Germinal center (tissue), 1 donor: ENCODE measurements at regions not wholly inside any gene's neighbourhood (a gene's known extent, or its start where the extent isn't known, plus 50 kb on each side); places are given as distances from the start of the nearest gene placed in this dataset.
"Not testable (repeated sequence)": the region's sequence is repeated elsewhere in the genome, so short reads cannot be mapped to it uniquely, and the experiment has no call there.

Source experiments
- DNase-seq: peaks from one replicate; pipeline ENCODE4 v3.0.0; 2012; ENCODE audit warnings: mixed read lengths, low spot score

GRCh38 chr5:125691738-125692530, 731.3 kb upstream of the GRAMD2B start:
- not testable (repeated sequence) for DNase-seq

DNA sequence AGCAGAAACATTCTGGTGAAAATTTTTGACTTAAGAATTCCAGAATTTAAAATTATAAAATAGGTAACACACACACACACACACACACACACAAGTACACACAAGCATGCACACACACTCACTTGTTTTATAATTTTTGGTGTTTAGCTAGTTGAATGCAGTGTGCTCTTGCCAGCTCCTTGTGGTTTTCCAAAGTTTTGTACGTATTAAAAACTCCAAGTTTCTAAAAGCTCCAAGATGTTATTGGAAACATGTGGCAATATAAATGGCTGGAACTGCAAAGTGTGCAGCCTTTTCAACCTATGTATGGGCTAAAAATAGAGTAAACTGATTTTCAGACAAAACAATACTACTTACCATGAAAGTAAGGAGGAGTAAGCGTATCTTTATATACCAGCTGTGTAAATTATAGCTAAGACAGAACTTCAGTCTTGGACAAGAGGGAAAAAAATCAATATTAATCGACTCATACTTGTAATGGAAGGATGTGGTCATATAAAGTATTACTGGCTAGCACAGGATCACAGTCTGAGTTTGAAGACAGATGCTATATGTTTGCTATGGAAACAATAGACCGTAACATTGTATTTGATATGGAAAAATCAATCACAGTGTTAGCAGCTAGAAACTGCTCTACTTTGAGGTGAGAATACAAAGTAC, 727.1 kb upstream of the GRAMD2B start:
- no peak for DNase-seq

GRCh38 chr5:125696762-125697161, 726.4 kb upstream of the GRAMD2B start:
- no peak for DNase-seq

DNA sequence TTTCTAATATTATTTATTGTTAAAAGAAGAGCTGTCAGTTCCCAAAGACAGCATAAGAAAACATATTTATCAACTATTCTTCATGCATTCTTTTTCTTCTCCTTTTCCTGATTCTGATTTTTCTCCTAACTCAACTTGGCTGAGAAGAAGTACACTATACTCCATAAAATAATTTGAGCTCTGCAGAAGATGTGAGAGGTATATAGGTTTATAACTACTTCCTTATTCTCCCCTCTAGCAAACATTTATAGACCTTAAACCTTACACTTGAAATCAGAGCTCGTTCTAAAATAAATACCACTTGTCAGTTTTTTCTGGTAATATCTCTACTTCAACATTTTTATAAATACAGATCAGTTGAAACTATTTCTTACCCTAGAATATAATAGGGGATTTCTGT, 724.8 kb upstream of the GRAMD2B start:
- no peak for DNase-seq

DNA sequence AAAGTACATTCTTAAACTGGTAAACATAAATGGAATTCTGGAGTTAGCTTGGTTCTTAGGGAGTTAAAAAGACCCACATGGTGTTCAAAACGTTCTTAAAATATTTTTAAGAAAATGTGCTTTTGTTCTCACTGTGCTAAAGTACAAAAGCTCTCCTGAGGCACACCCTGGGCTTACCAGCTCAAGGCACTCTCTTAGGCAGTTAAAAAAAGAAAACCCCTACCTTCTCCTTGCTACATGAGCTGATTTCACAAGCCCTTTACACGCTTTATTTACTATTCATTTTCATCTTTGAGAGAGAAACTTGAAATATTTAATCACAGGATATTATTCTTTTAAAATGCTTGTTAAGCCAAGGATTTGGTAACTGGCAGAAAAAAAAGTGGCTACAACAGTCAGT, 723.3 kb upstream of the GRAMD2B start:
- no peak for DNase-seq

DNA sequence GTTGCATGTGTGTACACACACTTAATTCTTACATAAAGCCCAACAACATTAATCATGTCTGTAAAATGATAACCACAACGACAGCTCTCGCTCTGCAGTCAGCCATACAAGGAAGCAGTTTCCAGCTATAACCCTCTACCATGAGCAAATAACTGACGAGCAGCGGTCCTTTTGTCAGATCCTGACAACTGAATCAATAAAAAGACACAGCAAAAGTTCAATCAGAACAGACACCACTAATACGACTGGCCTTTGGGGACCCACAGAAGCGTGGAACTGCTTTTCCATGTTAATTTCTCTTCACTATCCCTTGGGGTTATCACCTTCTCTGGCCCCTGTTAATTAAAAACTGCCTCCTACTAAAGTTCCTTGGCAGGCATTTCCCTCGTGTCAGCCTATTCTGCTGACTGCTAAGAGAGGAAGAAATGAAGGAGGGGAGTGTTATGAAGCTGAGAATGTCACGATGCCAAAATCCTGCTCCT, 722.8 kb upstream of the GRAMD2B start:
- no peak for DNase-seq

DNA sequence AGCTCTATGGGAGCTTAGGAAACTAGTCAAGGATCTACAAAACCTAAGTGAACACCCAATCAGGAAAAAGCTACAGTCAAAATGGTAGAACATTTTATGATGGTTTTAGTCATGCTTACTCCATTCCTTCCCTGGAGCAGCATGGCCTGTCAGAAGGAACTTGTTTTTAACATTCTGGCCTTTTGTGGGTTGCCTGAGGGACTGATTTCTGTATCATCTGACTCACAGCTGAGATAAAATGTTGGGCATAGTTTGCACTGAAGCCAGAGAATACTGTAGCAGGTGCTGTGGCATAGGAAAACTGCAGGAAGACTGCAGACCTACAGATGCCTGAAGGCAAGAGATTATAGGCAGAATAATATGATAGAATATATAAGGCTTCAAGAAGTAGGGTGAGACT, 719.6 kb upstream of the GRAMD2B start:
- no peak for DNase-seq

- no peak for DNase-seq
Observed at GRCh38 chr5:125704888-125705287, 718.3 kb upstream of the GRAMD2B start.

- DNase-seq: no peak
Observed at GRCh38 chr5:125708583-125708982, 714.6 kb upstream of the GRAMD2B start.

- DNase-seq: no peak
Observed at GRCh38 chr5:125710745-125711144, 712.5 kb upstream of the GRAMD2B start.

- no peak for DNase-seq
Observed at GRCh38 chr5:125712397-125712796, 710.8 kb upstream of the GRAMD2B start.

GRCh38 chr5:125713109-125713805, 710.0 kb upstream of the GRAMD2B start:
- DNase-seq: no peak

DNA sequence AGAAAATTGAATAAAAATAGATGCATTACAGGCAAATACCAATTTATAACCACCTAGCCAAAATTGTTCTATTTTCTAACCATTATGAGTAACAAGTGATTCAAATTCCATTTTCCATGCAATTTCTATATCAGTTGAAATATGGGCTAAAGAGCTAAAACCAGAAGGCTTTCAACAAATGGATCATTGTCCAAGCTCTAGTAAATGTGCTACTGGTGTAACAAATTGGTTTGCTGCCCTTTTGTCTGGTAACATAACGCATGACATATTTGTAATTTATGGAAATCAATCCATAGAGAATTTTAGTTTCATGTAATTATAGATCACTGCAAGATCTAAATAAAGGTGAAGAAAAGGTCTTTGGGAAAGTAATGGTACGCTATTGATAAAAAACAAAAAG, 708.0 kb upstream of the GRAMD2B start:
- DNase-seq: no peak

DNA sequence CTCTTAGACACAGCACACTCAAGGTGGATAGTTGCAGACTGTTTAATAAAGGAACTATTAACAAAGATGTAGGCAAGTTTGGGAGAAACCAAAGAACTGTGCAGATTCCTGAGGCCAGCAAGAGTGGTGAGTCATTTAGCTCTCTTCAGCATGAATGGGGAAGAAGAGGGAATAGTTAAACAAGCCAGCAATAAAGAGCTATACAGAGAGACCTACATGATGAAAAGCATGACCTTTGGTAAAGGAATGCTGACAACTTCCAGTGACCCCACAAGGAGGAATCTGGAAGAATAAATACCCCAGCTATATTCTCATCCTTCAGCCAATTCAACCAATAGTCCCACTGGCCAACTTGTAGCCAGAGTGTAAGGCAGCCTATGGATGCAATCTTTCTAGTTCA, 706.0 kb upstream of the GRAMD2B start:
- DNase-seq: no peak

DNA sequence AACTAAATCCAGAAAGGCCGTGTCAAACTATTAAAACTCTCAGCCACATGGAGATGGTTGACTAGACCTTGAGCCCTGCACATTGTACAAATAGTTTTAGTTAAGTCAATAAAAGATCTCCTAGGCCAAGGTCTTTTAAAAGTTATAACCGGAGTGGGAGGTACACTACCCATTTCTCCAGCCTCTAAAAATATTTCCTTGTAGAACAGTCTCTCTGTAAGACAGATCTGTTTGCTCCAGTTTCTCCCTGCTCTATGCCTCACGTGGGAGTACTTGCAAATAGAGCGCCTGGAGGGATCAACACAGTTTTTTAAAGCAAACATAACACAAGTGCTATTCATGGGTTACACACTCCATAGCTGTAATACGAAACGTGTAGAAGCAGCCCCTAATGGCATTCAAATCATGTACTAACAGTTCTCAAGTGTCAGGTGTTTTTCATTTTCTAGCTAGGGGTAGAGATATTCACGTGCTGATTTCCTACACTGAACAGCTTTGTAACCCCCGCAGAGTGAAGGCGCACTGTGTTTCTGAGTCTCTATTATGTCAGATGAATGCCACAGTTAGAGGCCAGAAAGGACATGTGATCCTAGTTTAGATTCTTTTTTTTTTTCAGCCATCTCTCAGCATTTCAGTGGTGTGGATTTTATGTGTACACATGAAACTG, 703.4 kb upstream of the GRAMD2B start:
- no peak for DNase-seq

- no peak for DNase-seq
Observed at GRCh38 chr5:125720348-125720685, 702.9 kb upstream of the GRAMD2B start.

GRCh38 chr5:125720721-125721120, 702.5 kb upstream of the GRAMD2B start:
- no peak for DNase-seq

DNA sequence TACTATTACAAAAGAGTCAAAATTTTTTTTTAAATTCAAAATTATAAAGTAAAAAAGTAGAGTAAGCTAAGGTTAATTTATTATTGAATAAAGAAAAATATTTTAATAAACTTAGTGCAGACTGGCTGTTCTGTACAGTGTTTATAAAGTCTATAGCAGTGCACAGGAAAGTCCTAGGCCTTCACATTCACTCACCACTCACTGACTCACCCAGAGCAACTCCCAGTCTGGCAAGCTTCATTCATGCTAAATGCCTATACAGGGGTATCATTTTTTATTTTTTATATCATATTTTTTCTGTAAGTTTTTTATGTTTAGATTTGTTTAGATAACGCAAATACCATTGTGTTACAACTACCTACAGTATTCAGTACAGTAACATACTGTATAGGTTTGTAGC, 700.7 kb upstream of the GRAMD2B start:
- DNase-seq: no peak

DNA sequence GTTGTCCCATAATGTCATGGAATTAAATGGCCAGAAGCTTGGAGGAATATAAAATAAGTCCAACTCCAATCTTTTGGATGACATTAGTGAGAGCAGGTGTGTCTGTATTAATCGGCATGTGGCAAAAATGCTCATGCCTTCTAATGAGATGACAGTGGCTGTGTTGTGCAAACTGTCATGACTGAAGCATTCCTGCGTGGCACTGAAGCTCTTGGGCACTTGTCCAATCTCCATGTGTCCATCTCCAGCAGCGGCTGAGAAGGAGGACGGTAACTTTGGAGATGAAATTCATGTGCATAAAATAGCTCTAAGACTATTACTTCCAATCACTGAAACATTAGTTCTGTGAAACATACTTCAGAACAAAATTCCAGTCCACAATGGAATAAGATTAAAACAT, 697.5 kb upstream of the GRAMD2B start:
- no peak for DNase-seq

DNA sequence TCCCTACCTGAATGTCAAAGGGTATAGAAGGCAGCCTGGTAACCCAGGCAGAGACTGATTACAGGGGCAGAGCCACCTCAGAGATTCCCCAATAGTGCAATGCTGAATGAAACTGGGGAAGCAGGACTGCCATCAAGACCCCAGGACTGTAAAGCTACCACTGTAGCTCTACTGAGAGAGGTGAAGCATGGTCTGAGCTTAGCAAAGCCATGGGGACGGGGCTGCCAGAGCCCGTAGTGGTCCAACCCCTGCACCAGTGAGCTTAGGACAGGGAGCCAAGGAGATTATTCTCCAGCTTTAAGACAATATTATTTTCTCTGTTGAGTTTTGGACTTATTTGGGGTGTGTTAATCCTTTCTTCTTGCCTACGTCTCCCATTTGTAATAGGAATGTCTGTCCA, 679.3 kb upstream of the GRAMD2B start:
- no peak for DNase-seq

GRCh38 chr5:125746917-125747316, 676.3 kb upstream of the GRAMD2B start:
- no peak for DNase-seq

DNA sequence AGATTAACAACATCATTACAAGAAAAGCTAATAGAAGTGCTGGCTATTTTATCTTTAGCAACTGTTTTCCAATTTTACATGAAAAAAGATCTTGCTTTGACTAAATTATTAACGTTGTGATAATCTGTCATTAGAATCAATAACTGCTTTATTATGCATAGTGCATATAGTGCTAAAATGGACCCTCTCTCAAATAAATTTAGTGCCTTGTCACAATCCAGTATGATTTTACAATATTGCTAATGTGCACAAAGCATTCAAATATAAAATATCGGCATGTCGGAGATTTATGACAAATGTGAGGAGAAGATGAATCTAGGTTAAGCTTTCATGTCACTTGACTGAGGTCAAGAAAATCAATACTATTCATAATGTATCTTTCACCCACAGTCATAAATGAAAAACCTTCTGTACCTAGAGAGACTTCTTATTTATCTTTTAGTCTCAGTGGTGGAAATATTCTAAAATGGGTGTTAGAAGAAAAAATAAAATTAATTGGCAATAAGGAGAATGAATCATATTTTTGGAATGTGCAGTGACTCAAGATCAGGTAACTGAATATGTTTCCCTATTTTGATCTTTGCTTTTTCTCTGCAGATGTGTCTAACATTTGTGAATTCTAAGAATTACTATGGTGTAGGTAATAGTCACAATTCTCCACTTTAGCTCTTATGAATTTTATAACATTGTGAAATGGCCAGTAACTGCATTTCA, 672.9 kb upstream of the GRAMD2B start:
- DNase-seq: no peak
